Trophoblast cell (in vitro differentiated cells and primary cell): ENCODE measurements at regions not wholly inside any gene's neighbourhood (a gene's known extent, or its start where the extent isn't known, plus 50 kb on each side); places are given as distances from the start of the nearest gene placed in this dataset.

Source experiments
- DNase-seq, 2 donors: peaks; one replicate each; pipeline ENCODE4 v3.0.0-alpha.2; 2016
- H2AFZ ChIP-seq: 2 replicates; pipeline ENCODE4 v1.6.1; 2013; ENCODE audit warnings: low read length, moderate library complexity, mild to moderate bottlenecking; ENCODE audit not compliant: insufficient read depth, poor library complexity
- H2AK5ac ChIP-seq: 2 replicates; pipeline ENCODE4 v1.6.1; 2013; ENCODE audit warnings: mild to moderate bottlenecking, low read length
- H2BK120ac ChIP-seq: 2 replicates; pipeline ENCODE4 v1.6.1; 2013; ENCODE audit warnings: low read length, mild to moderate bottlenecking, moderate library complexity; ENCODE audit not compliant: insufficient read depth, poor library complexity
- H2BK12ac ChIP-seq: 2 replicates; pipeline ENCODE4 v1.6.1; 2013; ENCODE audit warnings: mild to moderate bottlenecking, low read length, moderate library complexity
- H2BK5ac ChIP-seq: 2 replicates; pipeline ENCODE4 v1.6.1; 2013; ENCODE audit warnings: low read length, low read depth, moderate library complexity, mild to moderate bottlenecking; ENCODE audit not compliant: poor library complexity
- H3K14ac ChIP-seq: 2 replicates; pipeline ENCODE4 v1.6.1; 2013; ENCODE audit warnings: mild to moderate bottlenecking, low read length
- H3K18ac ChIP-seq: 2 replicates; pipeline ENCODE4 v1.6.1; 2013; ENCODE audit warnings: mild to moderate bottlenecking, low read length
- H3K23ac ChIP-seq: 2 replicates; pipeline ENCODE4 v1.6.1; 2013; ENCODE audit warnings: low read length
- H3K27ac ChIP-seq: 2 replicates; pipeline ENCODE4 v1.5.1; 2013; ENCODE audit warnings: low read depth, mild to moderate bottlenecking, inconsistent platforms, low read length, moderate library complexity
- H3K27me3 ChIP-seq: 2 replicates; pipeline ENCODE4 v1.6.1; 2013; ENCODE audit warnings: inconsistent platforms, mild to moderate bottlenecking, low read length, moderate library complexity; ENCODE audit not compliant: insufficient read depth
- H3K36me3 ChIP-seq, 2 experiments: 1 replicate in 1 of 2; 2 replicates in 1 of 2; pipeline ENCODE4 v1.6.1; 2013; ENCODE audit warnings: low read length in 2 of 2, mild to moderate bottlenecking in 2 of 2, moderate library complexity in 1 of 2; ENCODE audit not compliant: insufficient read depth in 2 of 2, control insufficient read depth in 1 of 2
- H3K4ac ChIP-seq: 2 replicates; pipeline ENCODE4 v1.6.1; 2013; ENCODE audit warnings: low read depth, mild to moderate bottlenecking, low read length, moderate library complexity
- H3K4me1 ChIP-seq, 2 experiments: 1 replicate in 1 of 2; 2 replicates in 1 of 2; pipeline ENCODE4 v1.6.1; 2013; ENCODE audit warnings: low read length in 2 of 2, mild to moderate bottlenecking in 2 of 2, moderate library complexity in 1 of 2; ENCODE audit not compliant: insufficient read depth in 2 of 2, control insufficient read depth in 1 of 2
- H3K4me2 ChIP-seq: 2 replicates; pipeline ENCODE4 v1.6.1; 2013; ENCODE audit warnings: inconsistent platforms, mild to moderate bottlenecking, low read length, moderate library complexity
- H3K4me3 ChIP-seq: 2 replicates; pipeline ENCODE4 v1.5.1; 2013; ENCODE audit warnings: mild to moderate bottlenecking, low read depth, low read length, inconsistent platforms
- H3K79me1 ChIP-seq: one replicate; pipeline ENCODE4 v1.6.1; 2013; ENCODE audit warnings: low read length
- H3K79me2 ChIP-seq: 2 replicates; pipeline ENCODE4 v1.6.1; 2013; ENCODE audit warnings: low read length, mild to moderate bottlenecking; ENCODE audit not compliant: control insufficient read depth, insufficient read depth, poor library complexity
- H3K9ac ChIP-seq: 2 replicates; pipeline ENCODE4 v1.6.1; 2013; ENCODE audit warnings: mild to moderate bottlenecking, low read length
- H3K9me3 ChIP-seq: 2 replicates; pipeline ENCODE4 v1.6.1; 2013; ENCODE audit warnings: low read depth, mild to moderate bottlenecking, control low read depth, inconsistent platforms, low read length; ENCODE audit not compliant: insufficient read depth
- H4K12ac ChIP-seq: 2 replicates; pipeline ENCODE4 v1.6.1; 2013; ENCODE audit warnings: low read depth, mild to moderate bottlenecking, low read length, moderate library complexity
- H4K8ac ChIP-seq: 2 replicates; pipeline ENCODE4 v1.6.1; 2013; ENCODE audit warnings: low read depth, mild to moderate bottlenecking, low read length, moderate library complexity
- H4K91ac ChIP-seq: one replicate; pipeline ENCODE4 v1.6.1; 2013; ENCODE audit warnings: low read depth, mild to moderate bottlenecking, low read length, moderate library complexity
- WGBS: extraction: QIAGEN DNeasy Blood & Tissue Kit; methylation state at CpG from one replicate; pipeline ENCODE4 v1.1.7; 2013; ENCODE audit warnings: missing lambda C conversion rate; ENCODE audit not compliant: insufficient read length, insufficient coverage; ENCODE audit errors: extremely low coverage; 5-methylcytosine and 5-hydroxymethylcytosine counted together

GRCh38 chr9:19732441-19732951, 56.3 kb downstream of the SLC24A2 start:
- no peak overlapping the region for H2AK5ac ChIP-seq
- H3K4ac ChIP-seq = no peak overlapping the region
- no peak overlapping the region for H4K12ac ChIP-seq
- no peak overlapping the region for H3K18ac ChIP-seq
- H3K9ac ChIP-seq = no peak overlapping the region
- no peaks in the 10 kb centered on the region for H3K27me3 ChIP-seq
- DNase-seq = no peak
- H3K79me1 ChIP-seq = no peaks in the 10 kb centered on the region
- no peak overlapping the region for H3K23ac ChIP-seq
- no peak overlapping the region for H3K14ac ChIP-seq
- H4K91ac ChIP-seq = no peak overlapping the region
- H3K4me2 ChIP-seq = no peak overlapping the region
- no peak overlapping the region for H2BK12ac ChIP-seq
- H3K79me2 ChIP-seq = no peaks in the 10 kb centered on the region
- no peak overlapping the region for H2BK120ac ChIP-seq
- no peak overlapping the region for H2AFZ ChIP-seq
- no peaks in the 10 kb centered on the region for H3K36me3 ChIP-seq
- no peak overlapping the region for H4K8ac ChIP-seq
- no peaks in the 10 kb centered on the region for H3K4me1 ChIP-seq
- no CpG with 5 or more reads among the region's 5 CpGs for WGBS
- H2BK5ac ChIP-seq = no peak overlapping the region
- no peaks in the 10 kb centered on the region for H3K9me3 ChIP-seq
- no peak overlapping the region for H3K27ac ChIP-seq
- no peak overlapping the region for H3K4me3 ChIP-seq

GRCh38 chr9:19728101-19728500, 60.7 kb downstream of the SLC24A2 start:
- H3K23ac ChIP-seq = no peak overlapping the region
- no peak overlapping the region for H3K4ac ChIP-seq
- no peak overlapping the region for H2BK12ac ChIP-seq
- no peaks in the 10 kb centered on the region for H3K27me3 ChIP-seq
- no peak overlapping the region for H4K8ac ChIP-seq
- H3K18ac ChIP-seq = no peak overlapping the region
- no peaks in the 10 kb centered on the region for H3K79me2 ChIP-seq
- no peak overlapping the region for H2AFZ ChIP-seq
- H2AK5ac ChIP-seq = no peak overlapping the region
- no peak overlapping the region for H2BK5ac ChIP-seq
- no peaks in the 10 kb centered on the region for H3K4me1 ChIP-seq
- H3K9ac ChIP-seq = no peak overlapping the region
- no peak overlapping the region for H3K27ac ChIP-seq
- H4K91ac ChIP-seq = no peak overlapping the region
- no CpG with 5 or more reads among the region's 5 CpGs for WGBS
- H3K14ac ChIP-seq = no peak overlapping the region
- H3K4me3 ChIP-seq = no peak overlapping the region
- H3K36me3 ChIP-seq = no peaks in the 10 kb centered on the region
- no peak for DNase-seq
- H4K12ac ChIP-seq = no peak overlapping the region
- no peak overlapping the region for H3K4me2 ChIP-seq
- H3K9me3 ChIP-seq = no peaks in the 10 kb centered on the region
- H2BK120ac ChIP-seq = no peak overlapping the region
- H3K79me1 ChIP-seq = no peaks in the 10 kb centered on the region

- no peak overlapping the region for H4K12ac ChIP-seq
- no peaks in the 10 kb centered on the region for H3K79me2 ChIP-seq
- no peaks in the 10 kb centered on the region for H3K27me3 ChIP-seq
- no peak overlapping the region for H2AK5ac ChIP-seq
- WGBS = no CpG with 5 or more reads among the region's 5 CpGs
- no peak overlapping the region for H2AFZ ChIP-seq
- H3K23ac ChIP-seq = no peak overlapping the region
- H4K8ac ChIP-seq = no peak overlapping the region
- no peaks in the 10 kb centered on the region for H3K36me3 ChIP-seq
- H3K4me3 ChIP-seq = no peak overlapping the region
- H3K4ac ChIP-seq = no peak overlapping the region
- no peak overlapping the region for H2BK5ac ChIP-seq
- H3K9ac ChIP-seq = no peak overlapping the region
- no peak overlapping the region for H2BK120ac ChIP-seq
- H3K27ac ChIP-seq = no peak overlapping the region
- no peaks in the 10 kb centered on the region for H3K9me3 ChIP-seq
- no peak overlapping the region for H3K14ac ChIP-seq
- H3K4me2 ChIP-seq = no peak overlapping the region
- no peak overlapping the region for H4K91ac ChIP-seq
- no peaks in the 10 kb centered on the region for H3K4me1 ChIP-seq
- no peak for DNase-seq
- no peaks in the 10 kb centered on the region for H3K79me1 ChIP-seq
- no peak overlapping the region for H2BK12ac ChIP-seq
- no peak overlapping the region for H3K18ac ChIP-seq
Measured at GRCh38 chr9:19725970-19726369, 62.9 kb downstream of the SLC24A2 start.

- H3K23ac ChIP-seq = no peak overlapping the region
- H3K14ac ChIP-seq = no peak overlapping the region
- H2AFZ ChIP-seq = no peak overlapping the region
- no peak overlapping the region for H3K9ac ChIP-seq
- H3K4ac ChIP-seq = no peak overlapping the region
- no peak overlapping the region for H3K27ac ChIP-seq
- no peak overlapping the region for H2BK5ac ChIP-seq
- H3K9me3 ChIP-seq = no peaks in the 10 kb centered on the region
- no peak overlapping the region for H3K4me3 ChIP-seq
- peak in 1 of 2 donors; percentile 65 for DNase-seq
- no peaks in the 10 kb centered on the region for H3K79me2 ChIP-seq
- H2BK12ac ChIP-seq = no peak overlapping the region
- H4K91ac ChIP-seq = no peak overlapping the region
- no peak overlapping the region for H2AK5ac ChIP-seq
- H3K4me1 ChIP-seq = no peaks in the 10 kb centered on the region
- H3K18ac ChIP-seq = no peak overlapping the region
- H3K36me3 ChIP-seq = no peaks in the 10 kb centered on the region
- H3K27me3 ChIP-seq = no peaks in the 10 kb centered on the region
- H4K8ac ChIP-seq = no peak overlapping the region
- H3K4me2 ChIP-seq = no peak overlapping the region
- no CpG with 5 or more reads among the region's 3 CpGs for WGBS
- H2BK120ac ChIP-seq = no peak overlapping the region
- H4K12ac ChIP-seq = no peak overlapping the region
- no peaks in the 10 kb centered on the region for H3K79me1 ChIP-seq
Measured at GRCh38 chr9:19720377-19720776, 68.5 kb downstream of the SLC24A2 start.
